Astrocyte of the cerebellum (primary cell): ENCODE measurements at regions not wholly inside any gene's neighbourhood (a gene's known extent, or its start where the extent isn't known, plus 50 kb on each side); places are given as distances from the start of the nearest gene placed in this dataset.

Source experiments
- DNase-seq: peaks from one replicate; pipeline ENCODE4 v3.0.0-alpha.2; 2011; ENCODE audit warnings: low read depth
- H3K4me3 ChIP-seq: 2 replicates; pipeline ENCODE4 v1.5.1; 2011; ENCODE audit warnings: mild to moderate bottlenecking, low read depth, low read length, moderate library complexity
- in situ Hi-C: cut with HindIII; loops from 2 replicates; pipeline ENCODE4 v1.10.0; 2017; ENCODE audit warnings: low sequenced_read_pairs
- TF ChIP-seq, protein P1 (sequence below): IDR thresholded peaks from 2 replicates; pipeline ENCODE4 v1.5.1; 2012; ENCODE audit warnings: low read length, low read depth, moderate library complexity, mild to moderate bottlenecking; ENCODE audit errors: missing control alignments

DNA sequence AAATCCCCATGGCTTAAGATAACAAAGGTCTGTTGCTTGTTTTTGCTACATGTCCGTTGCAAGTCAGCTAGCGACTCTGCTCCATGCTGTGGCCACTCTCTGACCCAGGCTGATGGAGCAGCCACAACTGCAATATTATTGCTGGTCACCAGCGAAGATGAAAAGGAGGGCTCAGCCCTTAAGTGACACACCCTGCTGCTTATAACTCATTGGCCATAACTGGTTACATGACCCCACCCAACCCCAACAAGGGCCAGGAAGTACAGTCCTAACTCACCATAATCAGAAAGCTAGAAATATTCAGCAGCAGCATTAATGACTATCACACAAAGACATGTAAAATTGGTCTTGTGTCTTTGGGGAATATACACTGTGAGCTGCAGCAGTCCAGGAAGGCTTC lies 224.3 kb downstream of the SOX9 start:
- no peak for DNase-seq
- in situ Hi-C loops, result no loop called here
- H3K4me3 ChIP-seq, result no peak overlapping the region
- TF ChIP-seq, protein P1, sequence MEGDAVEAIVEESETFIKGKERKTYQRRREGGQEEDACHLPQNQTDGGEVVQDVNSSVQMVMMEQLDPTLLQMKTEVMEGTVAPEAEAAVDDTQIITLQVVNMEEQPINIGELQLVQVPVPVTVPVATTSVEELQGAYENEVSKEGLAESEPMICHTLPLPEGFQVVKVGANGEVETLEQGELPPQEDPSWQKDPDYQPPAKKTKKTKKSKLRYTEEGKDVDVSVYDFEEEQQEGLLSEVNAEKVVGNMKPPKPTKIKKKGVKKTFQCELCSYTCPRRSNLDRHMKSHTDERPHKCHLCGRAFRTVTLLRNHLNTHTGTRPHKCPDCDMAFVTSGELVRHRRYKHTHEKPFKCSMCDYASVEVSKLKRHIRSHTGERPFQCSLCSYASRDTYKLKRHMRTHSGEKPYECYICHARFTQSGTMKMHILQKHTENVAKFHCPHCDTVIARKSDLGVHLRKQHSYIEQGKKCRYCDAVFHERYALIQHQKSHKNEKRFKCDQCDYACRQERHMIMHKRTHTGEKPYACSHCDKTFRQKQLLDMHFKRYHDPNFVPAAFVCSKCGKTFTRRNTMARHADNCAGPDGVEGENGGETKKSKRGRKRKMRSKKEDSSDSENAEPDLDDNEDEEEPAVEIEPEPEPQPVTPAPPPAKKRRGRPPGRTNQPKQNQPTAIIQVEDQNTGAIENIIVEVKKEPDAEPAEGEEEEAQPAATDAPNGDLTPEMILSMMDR, result no peak

DNA sequence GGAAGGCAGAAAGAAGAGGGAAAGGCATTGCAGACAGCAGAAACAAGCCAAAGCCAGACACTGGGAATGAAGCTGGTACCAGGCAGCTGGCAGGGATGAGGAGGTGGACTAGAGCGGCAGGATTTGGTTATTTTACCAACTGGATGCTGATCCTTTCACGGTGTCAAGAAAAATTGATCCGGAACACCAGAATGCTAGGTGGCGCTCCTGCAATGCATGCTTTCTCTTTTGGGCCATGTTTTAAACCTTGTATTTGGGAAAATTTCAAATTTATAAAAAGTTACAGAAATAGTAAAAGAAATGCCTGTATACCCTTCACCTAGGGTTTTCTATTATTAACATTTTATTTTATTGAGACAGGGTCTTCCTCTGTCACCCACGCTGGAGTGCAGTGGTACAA lies 224.7 kb downstream of the SOX9 start:
- TF ChIP-seq, protein P1, result no peak
- in situ Hi-C loops, result no loop called here
- H3K4me3 ChIP-seq, result no peak overlapping the region
- no peak for DNase-seq

DNA sequence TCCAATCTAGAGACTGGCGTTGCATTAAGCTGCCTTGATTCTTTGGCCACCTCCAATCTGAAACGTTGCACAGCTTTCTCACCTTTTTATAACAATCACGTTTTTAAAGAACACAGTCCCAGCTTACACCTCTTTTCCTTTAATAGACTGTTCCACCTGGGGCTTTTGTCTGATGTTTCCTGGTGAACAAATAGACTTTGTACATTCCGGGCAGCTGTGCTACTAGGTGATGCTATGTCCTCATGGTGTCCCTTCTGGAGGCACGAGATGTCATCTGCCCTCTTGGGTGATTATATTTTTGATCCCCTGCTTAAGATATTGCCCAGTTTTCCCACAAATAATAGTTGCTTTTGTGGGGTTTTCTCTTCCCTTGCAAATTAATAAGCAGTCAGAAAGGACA lies 225.5 kb downstream of the SOX9 start:
- no peak for DNase-seq
- in situ Hi-C loops, result no loop called here
- TF ChIP-seq, protein P1, result no peak

DNA sequence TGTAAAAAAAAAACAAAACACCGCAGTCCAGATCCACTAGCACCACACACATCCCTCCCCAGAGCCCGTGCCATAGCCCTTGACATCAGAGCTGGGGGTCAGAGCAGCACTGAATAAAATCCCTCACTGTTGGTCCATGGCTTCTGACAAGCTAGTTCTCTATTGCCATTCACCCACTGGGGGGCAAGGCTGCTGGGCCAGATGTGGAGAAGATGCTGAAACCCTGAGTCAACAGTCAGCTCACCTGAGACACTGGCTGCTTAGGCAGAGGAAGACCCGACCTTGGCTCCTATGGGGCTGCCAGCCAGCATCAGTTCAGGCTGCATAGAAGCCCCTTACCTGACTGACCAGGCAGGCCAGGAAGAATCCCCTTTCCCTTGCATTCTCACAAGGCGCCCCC lies 228.2 kb downstream of the SOX9 start:
- TF ChIP-seq, protein P1, result no peak
- in situ Hi-C loops, result no loop called here
- no peak overlapping the region for H3K4me3 ChIP-seq
- no peak for DNase-seq

More for the DNA sequence above, 225.5 kb downstream of the SOX9 start:
- H3K4me3 ChIP-seq, result no peak overlapping the region

DNA sequence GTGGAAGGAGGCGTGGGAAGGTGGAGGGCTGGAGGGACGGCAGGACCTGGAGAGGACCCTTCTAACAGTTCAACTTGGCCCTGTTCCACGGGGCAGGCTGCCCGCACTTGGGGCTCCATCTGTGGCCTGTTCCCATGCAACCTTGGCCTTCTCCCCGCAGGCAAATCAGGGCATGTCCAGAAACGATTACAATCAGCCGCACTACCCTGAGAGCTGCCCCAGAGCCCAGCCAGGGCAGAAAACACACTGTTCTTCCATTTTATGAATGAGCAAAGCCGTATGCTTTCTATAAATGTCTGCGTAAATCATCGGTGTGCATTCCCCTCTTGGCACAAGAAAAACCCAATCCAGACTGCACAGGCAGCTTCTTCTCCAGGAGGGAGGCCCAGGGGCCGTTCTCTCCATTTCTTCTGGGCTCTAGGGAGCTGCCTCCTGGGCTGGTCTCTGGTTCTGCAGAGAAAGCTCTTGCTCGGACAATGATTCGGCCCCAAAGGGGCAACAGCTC lies 228.7 kb downstream of the SOX9 start:
- H3K4me3 ChIP-seq, result no peak overlapping the region
- TF ChIP-seq, protein P1, result no peak
- in situ Hi-C loops, result no loop called here
- DNase-seq, result no peak

DNA sequence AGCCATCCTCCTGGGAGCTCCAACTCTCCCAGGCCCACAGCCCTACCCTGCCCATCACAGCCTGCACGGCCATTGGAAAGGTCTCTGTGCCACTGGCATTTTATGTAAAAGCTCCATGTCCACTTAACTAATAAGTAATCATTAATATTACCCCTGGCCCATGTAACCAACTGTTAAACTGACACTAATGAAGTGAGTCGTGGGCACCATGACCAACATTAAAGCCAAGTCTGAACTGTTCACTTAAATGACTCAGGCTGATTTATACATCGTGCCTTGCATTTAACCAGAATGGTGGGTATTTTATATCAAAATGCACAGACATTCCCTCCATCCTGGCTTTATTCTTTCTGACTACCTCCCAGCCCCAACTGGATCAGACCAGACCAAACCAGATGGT lies 229.3 kb downstream of the SOX9 start:
- in situ Hi-C loops, result no loop called here
- H3K4me3 ChIP-seq, result no peak overlapping the region
- DNase-seq, result no peak
- TF ChIP-seq, protein P1, result no peak

DNA sequence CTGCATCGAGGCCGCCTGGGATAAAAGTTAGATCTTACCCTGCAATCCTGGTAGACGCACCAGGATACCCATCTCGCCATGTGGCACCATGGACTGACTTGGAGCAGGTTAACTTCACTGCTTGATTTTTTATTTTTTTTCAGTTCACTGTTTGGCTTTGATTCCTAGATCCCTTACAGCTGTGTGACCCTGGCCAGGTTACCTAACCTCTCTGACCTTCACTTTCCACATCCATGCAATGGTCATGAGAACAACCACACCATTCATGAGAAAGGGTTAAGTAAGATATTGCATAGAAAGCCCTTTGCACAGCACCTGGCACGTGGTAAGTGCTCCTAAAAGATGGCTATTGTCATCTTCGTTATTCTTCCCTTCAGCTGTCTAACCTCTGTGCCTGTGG lies 230.5 kb downstream of the SOX9 start:
- in situ Hi-C loops, result no loop called here
- DNase-seq, result no peak
- TF ChIP-seq, protein P1, result no peak
- no peak overlapping the region for H3K4me3 ChIP-seq
